Retinal pigment epithelial cell (primary cell): ENCODE measurements at regions not wholly inside any gene's neighbourhood (a gene's known extent, or its start where the extent isn't known, plus 50 kb on each side); places are given as distances from the start of the nearest gene placed in this dataset.

Source experiments
- DNase-seq: peaks from one replicate; pipeline ENCODE4 v3.0.0-alpha.2; 2010; ENCODE audit warnings: low read depth
- H3K4me3 ChIP-seq: 2 replicates; pipeline ENCODE4 v1.5.1; 2011; ENCODE audit warnings: mild to moderate bottlenecking, low read length, control low read depth, moderate library complexity
- TF ChIP-seq, protein P1 (sequence below): conservative IDR thresholded peaks from 2 replicates; pipeline ENCODE4 v1.5.1; 2011; ENCODE audit warnings: low read depth, low read length, control low read depth, inconsistent platforms

DNA sequence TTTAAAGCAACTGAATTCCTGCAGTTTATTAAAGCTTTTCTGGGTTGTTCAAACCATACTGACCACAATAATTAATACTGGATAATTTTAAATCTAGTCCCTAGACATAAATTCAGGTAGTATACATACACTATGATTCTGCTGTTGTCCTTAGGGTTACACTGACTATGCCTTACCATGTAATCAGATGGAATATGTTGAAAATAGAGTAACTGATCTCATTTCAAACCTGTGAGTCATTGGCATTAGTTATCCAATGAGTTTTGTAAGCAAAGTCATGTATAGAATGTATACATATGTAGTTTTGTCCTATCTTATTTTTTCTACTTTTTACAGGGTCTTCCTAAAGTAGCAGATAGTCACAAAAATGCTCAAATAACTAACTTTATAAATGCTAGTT lies 517.1 kb upstream of the CCDC54 start:
- H3K4me3 ChIP-seq: no peak overlapping the region
- DNase-seq: no peak

GRCh38 chr3:106862067-106862466 lies 515.2 kb upstream of the CCDC54 start:
- DNase-seq: no peak
- no peak overlapping the region for H3K4me3 ChIP-seq
- TF ChIP-seq, protein P1, sequence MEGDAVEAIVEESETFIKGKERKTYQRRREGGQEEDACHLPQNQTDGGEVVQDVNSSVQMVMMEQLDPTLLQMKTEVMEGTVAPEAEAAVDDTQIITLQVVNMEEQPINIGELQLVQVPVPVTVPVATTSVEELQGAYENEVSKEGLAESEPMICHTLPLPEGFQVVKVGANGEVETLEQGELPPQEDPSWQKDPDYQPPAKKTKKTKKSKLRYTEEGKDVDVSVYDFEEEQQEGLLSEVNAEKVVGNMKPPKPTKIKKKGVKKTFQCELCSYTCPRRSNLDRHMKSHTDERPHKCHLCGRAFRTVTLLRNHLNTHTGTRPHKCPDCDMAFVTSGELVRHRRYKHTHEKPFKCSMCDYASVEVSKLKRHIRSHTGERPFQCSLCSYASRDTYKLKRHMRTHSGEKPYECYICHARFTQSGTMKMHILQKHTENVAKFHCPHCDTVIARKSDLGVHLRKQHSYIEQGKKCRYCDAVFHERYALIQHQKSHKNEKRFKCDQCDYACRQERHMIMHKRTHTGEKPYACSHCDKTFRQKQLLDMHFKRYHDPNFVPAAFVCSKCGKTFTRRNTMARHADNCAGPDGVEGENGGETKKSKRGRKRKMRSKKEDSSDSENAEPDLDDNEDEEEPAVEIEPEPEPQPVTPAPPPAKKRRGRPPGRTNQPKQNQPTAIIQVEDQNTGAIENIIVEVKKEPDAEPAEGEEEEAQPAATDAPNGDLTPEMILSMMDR: peak; percentile 37

More for the DNA sequence above, 517.1 kb upstream of the CCDC54 start:
- TF ChIP-seq, protein P1: no peak

GRCh38 chr3:106877627-106878026 lies 499.6 kb upstream of the CCDC54 start:
- TF ChIP-seq, protein P1: no peak
- DNase-seq: no peak
- no peak overlapping the region for H3K4me3 ChIP-seq

DNA sequence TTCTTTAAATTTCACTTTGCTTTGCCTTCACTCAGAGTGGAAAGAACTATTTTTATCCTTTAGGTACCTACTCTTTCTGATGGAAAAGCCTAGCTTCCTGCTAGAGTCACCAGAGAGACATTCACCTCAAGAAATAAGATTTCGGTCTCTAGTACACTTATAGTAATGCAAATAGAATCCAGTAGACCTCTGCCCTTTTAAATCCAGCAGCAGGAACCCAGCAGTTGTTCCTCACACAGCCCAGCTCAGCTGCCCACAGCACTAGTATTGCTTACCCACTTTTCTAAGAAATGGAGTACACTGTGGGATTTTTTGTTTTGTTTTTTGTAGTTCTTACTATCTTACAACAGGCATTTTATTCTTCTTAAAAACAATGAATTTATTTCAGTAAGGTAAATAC lies 497.0 kb upstream of the CCDC54 start:
- TF ChIP-seq, protein P1: no peak
- H3K4me3 ChIP-seq: no peak overlapping the region
- DNase-seq: no peak

- no peak for DNase-seq
- H3K4me3 ChIP-seq: no peak overlapping the region
- TF ChIP-seq, protein P1: no peak
Measured at GRCh38 chr3:106881186-106881585, 496.1 kb upstream of the CCDC54 start.

- no peak for DNase-seq
- TF ChIP-seq, protein P1: no peak
- H3K4me3 ChIP-seq: no peak overlapping the region
Measured at GRCh38 chr3:106882297-106882696, 494.9 kb upstream of the CCDC54 start.

DNA sequence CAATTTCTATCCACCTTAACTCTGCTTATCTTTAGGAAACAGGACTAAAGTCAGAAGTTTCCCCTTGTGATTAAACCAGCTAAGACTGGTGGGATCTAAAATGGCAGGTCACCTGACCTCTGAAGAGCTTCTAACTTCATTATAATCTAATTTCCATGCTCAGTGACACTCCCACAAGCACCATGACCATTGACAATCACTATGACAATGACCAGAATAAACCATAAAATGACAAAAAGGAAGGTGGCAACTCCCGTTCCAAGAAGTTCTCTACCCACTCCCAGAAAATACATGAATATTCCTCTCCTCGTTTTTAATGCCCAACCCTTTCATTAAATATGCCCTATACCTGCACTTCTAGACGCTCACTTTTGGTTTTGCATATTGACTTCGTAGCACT lies 471.2 kb upstream of the CCDC54 start:
- DNase-seq: no peak
- no peak overlapping the region for H3K4me3 ChIP-seq
- TF ChIP-seq, protein P1: no peak
